Transverse colon (tissue), 4 donors: ENCODE measurements at regions not wholly inside any gene's neighbourhood (a gene's known extent, or its start where the extent isn't known, plus 50 kb on each side); places are given as distances from the start of the nearest gene placed in this dataset.

Experiments
- DNase-seq: peaks from one replicate; pipeline ENCODE4 v3.0.0-alpha.2; 2019
- H3K27ac ChIP-seq, 4 donors: fragments of 200-600 bp; sonication (generic); 2 replicates each; pipeline ENCODE4 v1.5.1; 2016 to 2018; ENCODE audit warnings: inconsistent platforms in 4 of 4
- H3K27me3 ChIP-seq: fragments of 200-600 bp; sonication (generic); 2 replicates; pipeline ENCODE4 v1.5.1; 2017; ENCODE audit warnings: inconsistent platforms
- H3K36me3 ChIP-seq, 4 donors: fragments of 200-600 bp; sonication (generic); 2 replicates each; pipeline ENCODE4 v1.5.1; 2017 to 2019; ENCODE audit warnings: inconsistent platforms in 4 of 4
- H3K4me1 ChIP-seq, 4 donors: fragments of 200-600 bp; sonication (generic); 2 replicates each; pipeline ENCODE4 v1.5.1; 2017 to 2020; ENCODE audit warnings: inconsistent platforms in 4 of 4
- H3K4me3 ChIP-seq, 4 donors: fragments of 200-600 bp; sonication (generic); 1 replicate in 1 of 4; 2 replicates in 3 of 4; pipeline versions ENCODE4 v1.5.1 to v1.6.1; 2017 to 2019; ENCODE audit warnings: inconsistent platforms in 4 of 4
- H3K9me3 ChIP-seq, 2 donors: fragments of 200-600 bp; sonication (generic); 2 replicates each; pipeline ENCODE4 v1.5.1; 2017 to 2019; ENCODE audit warnings: inconsistent platforms in 2 of 2
- EP300 ChIP-seq: sonication (generic); formaldehyde crosslinking; IDR thresholded peaks from one replicate; pipeline ENCODE4 v1.6.1; 2017; ENCODE audit warnings: antibody characterized with exemption, low read depth
- POLR2A ChIP-seq: fragments of 450-650 bp; IDR thresholded peaks from one replicate; pipeline ENCODE4 v1.6.1; 2016; ENCODE audit warnings: antibody characterized with exemption, mild to moderate bottlenecking, moderate library complexity
- POLR2AphosphoS5 ChIP-seq, 3 donors: sonication (generic); formaldehyde crosslinking; IDR thresholded peaks; one replicate each; pipeline ENCODE4 v1.6.1; 2016; ENCODE audit warnings: antibody characterized with exemption in 3 of 3
- WGBS, 2 donors: methylation state at CpG; one replicate each; pipeline ENCODE4 v1.1.5; 2018; ENCODE audit warnings: low coverage in 1 of 2; 5-methylcytosine and 5-hydroxymethylcytosine counted together
- in situ Hi-C, 4 donors: fragments of 200-750 bp; cut with MboI; loops; one replicate each; pipeline versions ENCODE4 v1.15.0 to v1.15.1; 2017; ENCODE audit warnings: low sequenced_read_pairs in 3 of 4, low pct_ligation_motif_present in 1 of 4, low pct_unique_long_range_greater_than_20kb in 1 of 4
- intact Hi-C: fragments of 100-400 bp; cut with DNase I; formaldehyde crosslinking; loops from one replicate; pipeline ENCODE4 v1.15.1; 2023; ENCODE audit warnings: low total_unique reads
- TF ChIP-seq, protein P1 (sequence below), 5 experiments: fragments of 200-600 bp in 3 of 5; fragments of 450-650 bp in 2 of 5; sonication (generic) in 3 of 5; IDR thresholded peaks; 1 replicate in 2 of 5; 2 replicates in 3 of 5; pipeline ENCODE4 v1.5.1; 2016 to 2017; ENCODE audit warnings: antibody characterized with exemption in 5 of 5, inconsistent platforms in 3 of 5, mild to moderate bottlenecking in 2 of 5, moderate library complexity in 1 of 5

DNA sequence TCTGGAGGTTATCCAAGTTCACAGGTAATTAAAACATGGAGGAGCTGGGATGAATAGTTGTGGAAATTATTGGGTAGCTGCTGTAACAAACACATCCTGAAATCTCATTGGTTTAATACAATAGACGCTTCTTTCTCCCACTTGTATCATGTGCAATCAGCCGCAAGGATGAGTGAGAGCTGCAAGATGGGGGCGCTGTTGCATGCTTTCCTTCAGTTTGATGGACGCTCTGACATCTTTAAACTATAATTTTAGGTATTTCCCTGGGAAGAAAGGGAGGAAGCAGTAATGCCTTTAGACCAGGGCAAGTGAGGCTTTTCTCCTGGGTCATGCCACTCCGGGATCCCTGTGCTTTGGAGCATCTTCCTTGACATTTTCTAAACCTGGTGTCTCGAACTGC, 178.7 kb downstream of the PAWR start:
- Histone ChIP-seq H3K27me3 (no peaks in the 10 kb centered on the region), H3K36me3 (no peaks in the 10 kb centered on the region), H3K4me1 (no peaks in the 10 kb centered on the region), H3K4me3 (no peak overlapping the region), H3K27ac (no peak overlapping the region), H3K9me3 (no peaks in the 10 kb centered on the region)
- TF ChIP-seq EP300 = no peak
- no peak for TF ChIP-seq POLR2A
- no peak for TF ChIP-seq POLR2AphosphoS5 (IDR thresholded peaks at IDR 0.05)
- TF ChIP-seq, protein P1, sequence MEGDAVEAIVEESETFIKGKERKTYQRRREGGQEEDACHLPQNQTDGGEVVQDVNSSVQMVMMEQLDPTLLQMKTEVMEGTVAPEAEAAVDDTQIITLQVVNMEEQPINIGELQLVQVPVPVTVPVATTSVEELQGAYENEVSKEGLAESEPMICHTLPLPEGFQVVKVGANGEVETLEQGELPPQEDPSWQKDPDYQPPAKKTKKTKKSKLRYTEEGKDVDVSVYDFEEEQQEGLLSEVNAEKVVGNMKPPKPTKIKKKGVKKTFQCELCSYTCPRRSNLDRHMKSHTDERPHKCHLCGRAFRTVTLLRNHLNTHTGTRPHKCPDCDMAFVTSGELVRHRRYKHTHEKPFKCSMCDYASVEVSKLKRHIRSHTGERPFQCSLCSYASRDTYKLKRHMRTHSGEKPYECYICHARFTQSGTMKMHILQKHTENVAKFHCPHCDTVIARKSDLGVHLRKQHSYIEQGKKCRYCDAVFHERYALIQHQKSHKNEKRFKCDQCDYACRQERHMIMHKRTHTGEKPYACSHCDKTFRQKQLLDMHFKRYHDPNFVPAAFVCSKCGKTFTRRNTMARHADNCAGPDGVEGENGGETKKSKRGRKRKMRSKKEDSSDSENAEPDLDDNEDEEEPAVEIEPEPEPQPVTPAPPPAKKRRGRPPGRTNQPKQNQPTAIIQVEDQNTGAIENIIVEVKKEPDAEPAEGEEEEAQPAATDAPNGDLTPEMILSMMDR (IDR thresholded peaks at IDR 0.05) = no peak
- in situ Hi-C loops = no loop called here
- intact Hi-C loops = no loop called here
- 92% methylated on average over 6 of the region's 6 CpGs; no CpG with 5 or more reads in 1 of the 2 donors for WGBS, 2 donors
- DNase-seq = no peak

DNA sequence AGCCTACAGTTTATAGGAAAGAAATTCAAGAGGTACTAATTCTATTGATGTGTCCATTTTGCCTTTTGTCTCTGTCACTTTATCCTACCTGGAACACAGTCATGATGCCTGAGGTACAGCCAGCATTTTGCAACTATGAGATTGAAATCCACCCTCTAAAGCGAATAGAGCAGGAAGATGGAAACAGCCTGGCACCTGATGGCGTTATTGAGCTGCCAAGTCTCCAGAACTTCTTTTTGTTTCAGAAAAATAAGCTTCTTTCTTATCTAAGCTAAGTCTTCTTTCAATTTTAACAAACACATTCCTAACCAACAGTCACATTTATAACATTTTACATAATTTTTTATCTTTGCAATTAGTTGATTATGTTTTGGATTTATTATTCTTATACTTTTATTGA, 182.1 kb downstream of the PAWR start:
- 85 to 100% methylated on average over 2 of the region's 2 CpGs for WGBS, 2 donors
- intact Hi-C loops = no loop called here

More for the DNA sequence above, 182.1 kb downstream of the PAWR start:
- H3K27me3 ChIP-seq = no peaks in the 10 kb centered on the region
- H3K4me3 ChIP-seq = no peak overlapping the region
- in situ Hi-C loops = no loop called here
- no peak for DNase-seq
- H3K9me3 ChIP-seq = no peaks in the 10 kb centered on the region
- TF ChIP-seq, protein P1 (IDR thresholded peaks at IDR 0.05) = no peak
- no peak overlapping the region for H3K27ac ChIP-seq
- no peaks in the 10 kb centered on the region for H3K4me1 ChIP-seq
- no peaks in the 10 kb centered on the region for H3K36me3 ChIP-seq
